HK-2 (cell line): ENCODE measurements at regions not wholly inside any gene's neighbourhood (a gene's known extent, or its start where the extent isn't known, plus 50 kb on each side); places are given as distances from the start of the nearest gene placed in this dataset.
A peak's percentile ranks its signal among the peaks of the same experiment; 100 is the strongest.

ENCODE experiments used
- DNase-seq: peaks from one replicate; pipeline ENCODE4 v3.0.0-alpha.2; 2018; ENCODE audit not compliant: unreplicated experiment

- DNase-seq, result no peak
These were observed 367.1 kb upstream of the PDE4D start for GRCh38 chr5:60260658-60261057.

GRCh38 chr5:60259730-60260129, 366.2 kb upstream of the PDE4D start:
- DNase-seq, result no peak

GRCh38 chr5:60257596-60258271, 364.2 kb upstream of the PDE4D start:
- DNase-seq, result no peak

DNA sequence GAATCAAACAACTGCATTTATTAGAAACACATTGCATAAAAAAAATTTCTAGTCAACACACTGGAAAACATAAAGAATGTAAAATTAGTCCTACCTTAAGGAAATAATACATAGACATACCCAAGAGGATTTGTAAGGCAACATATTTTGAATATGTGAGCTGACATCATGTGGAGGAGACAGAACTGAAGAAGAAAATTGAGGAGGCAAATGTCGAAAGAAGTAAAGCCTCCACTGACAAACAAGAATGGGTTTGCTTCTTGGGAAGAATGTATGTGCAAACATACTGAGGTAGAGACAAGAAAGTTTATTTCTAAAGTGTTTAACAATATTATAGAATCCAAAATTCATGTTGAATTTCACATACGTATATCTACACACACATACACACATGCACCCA, 363.0 kb upstream of the PDE4D start:
- no peak for DNase-seq

DNA sequence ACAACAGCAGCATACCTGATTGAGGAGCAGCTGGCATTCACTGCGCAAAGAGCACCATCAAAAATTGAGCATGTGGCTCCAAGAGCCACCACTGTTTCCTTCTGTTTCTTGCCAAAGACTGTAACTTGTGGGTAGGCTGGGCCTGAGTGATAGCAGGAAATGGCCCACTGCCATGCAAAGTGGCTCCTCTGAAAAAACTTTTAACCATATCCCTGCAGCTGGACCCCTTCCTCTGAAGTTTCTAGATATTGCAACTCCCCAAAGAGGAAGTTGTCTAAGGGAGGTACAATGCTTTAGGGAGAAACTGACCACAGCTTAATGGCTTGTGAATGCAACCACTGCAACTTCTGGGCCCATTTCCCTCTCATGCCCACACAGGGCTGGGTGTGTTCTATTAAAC, 355.4 kb upstream of the PDE4D start:
- no peak for DNase-seq

DNA sequence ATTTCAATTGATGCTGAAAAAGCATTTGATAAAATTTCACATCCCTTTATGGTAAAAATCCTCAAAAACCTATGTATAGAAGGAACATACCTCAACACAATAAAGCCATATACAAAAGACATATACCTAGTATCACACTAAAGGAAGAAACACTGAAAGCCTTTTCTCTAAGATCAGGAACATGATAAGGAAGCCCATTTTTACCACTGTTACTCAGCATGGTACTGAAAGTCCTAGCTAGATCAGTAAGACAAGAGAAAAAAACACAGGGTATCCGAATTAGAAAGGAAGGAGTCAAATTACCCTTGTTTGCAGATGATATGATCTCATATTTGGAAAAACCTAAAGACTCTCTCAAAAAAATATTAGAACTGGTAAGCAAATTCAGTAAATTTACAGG, 350.2 kb upstream of the PDE4D start:
- DNase-seq, result no peak

DNA sequence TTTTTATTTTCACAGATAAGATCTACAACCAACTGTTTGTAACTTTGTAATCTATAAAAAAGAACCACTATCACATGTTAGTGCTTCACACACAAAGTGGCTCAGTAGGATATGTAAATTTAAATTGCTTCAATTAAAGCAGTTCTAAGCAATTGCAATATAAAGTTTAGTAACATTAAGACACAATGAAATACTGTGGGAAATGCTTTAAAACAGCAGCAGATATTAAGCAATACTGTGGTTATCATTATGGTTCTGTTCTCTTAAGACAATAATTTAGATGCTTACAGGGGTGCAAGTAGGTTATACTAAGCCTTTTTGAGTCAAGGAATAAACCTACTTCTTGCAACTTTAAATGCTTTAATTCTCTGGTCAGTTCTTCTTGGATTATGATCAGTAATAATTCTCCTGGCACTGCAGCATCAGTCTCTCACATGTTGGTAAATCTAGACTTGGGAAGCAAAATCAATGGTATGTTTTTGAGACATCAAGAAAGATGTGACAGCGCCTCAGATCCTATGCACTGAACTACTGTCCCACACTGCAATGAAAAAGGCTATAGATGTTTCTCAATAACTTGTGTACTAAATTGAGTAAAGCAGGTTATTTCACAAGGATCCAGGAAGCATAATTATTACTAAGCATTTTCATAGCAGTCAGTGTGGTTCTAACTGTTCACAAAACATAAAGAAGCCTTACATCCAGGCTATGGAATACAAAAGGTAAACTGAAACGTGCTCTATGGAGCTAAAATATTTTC, 338.7 kb upstream of the PDE4D start:
- DNase-seq, result no peak

DNA sequence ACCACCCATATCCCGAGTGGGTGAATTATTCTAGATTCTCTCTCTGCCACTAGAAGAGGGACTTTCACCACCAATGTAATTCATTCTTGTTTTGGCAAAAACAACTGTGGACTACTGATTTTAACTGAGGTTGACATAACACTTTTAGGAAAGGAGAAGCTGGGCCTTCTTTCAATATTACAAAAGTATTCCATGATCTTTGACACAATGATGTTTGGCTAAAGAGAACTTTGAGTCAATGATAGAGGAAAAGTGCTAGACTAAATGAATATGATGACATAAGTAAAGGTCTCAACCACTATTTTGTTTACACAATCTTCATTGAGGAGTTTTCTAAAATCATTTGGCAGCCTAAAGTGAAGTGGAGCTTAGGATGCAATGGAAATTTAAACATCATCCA, 336.9 kb upstream of the PDE4D start:
- DNase-seq, result no peak

DNA sequence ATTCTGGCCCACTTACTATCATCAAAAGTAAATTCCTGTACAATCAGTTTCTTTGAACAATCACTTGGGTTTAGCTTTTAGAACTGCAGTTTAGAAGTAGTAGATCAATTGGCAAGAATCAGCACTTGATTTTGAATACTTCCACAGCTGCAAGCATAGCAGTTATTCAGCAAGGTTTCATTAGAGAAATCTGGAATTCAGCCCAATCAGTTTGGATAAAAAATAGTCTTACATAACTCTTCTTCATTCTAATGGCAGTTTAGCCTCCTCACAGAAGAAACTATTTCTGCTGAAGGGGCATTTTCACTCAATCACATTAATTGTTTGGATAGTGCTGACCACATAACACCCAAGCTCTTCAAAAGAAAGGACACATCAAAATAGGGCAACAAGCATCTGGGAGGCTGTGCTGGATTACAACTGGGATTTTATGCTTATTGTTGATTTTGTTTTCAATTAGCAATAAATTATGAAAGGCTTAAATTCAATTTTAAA, 336.2 kb upstream of the PDE4D start:
- no peak for DNase-seq

- no peak for DNase-seq
These were observed 335.1 kb upstream of the PDE4D start for GRCh38 chr5:60228676-60229075.

- no peak for DNase-seq
These were observed 332.6 kb upstream of the PDE4D start for GRCh38 chr5:60226128-60226527.

- DNase-seq, result no peak
These were observed 329.8 kb upstream of the PDE4D start for GRCh38 chr5:60223342-60223741.

GRCh38 chr5:60219921-60220320, 326.4 kb upstream of the PDE4D start:
- DNase-seq, result no peak

- no peak for DNase-seq
These were observed 317.3 kb upstream of the PDE4D start for GRCh38 chr5:60210810-60211209.

GRCh38 chr5:60209146-60209840, 315.8 kb upstream of the PDE4D start:
- no peak for DNase-seq

GRCh38 chr5:60208716-60209115, 315.2 kb upstream of the PDE4D start:
- DNase-seq, result no peak

- no peak for DNase-seq
These were observed 313.5 kb upstream of the PDE4D start for GRCh38 chr5:60207040-60207439.

GRCh38 chr5:60206234-60206633, 312.7 kb upstream of the PDE4D start:
- DNase-seq, result no peak

- DNase-seq, result no peak
These were observed 311.5 kb upstream of the PDE4D start for GRCh38 chr5:60205071-60205470.

GRCh38 chr5:60196385-60197113, 303.0 kb upstream of the PDE4D start:
- peak; percentile 21 for DNase-seq

GRCh38 chr5:60195551-60195950, 302.0 kb upstream of the PDE4D start:
- no peak for DNase-seq

- DNase-seq, result no peak
These were observed 301.6 kb upstream of the PDE4D start for GRCh38 chr5:60195083-60195482.
